ENCODE measurements at regions not wholly inside any gene's neighbourhood (a gene's known extent, or its start where the extent isn't known, plus 50 kb on each side); places are given as distances from the start of the nearest gene placed in this dataset.

- ATAC-seq (peak; percentile 65), DNase-seq (no peak)
Measured at GRCh38 chr12:14256121-14256520, 109.4 kb upstream of the ATF7IP start.

DNA sequence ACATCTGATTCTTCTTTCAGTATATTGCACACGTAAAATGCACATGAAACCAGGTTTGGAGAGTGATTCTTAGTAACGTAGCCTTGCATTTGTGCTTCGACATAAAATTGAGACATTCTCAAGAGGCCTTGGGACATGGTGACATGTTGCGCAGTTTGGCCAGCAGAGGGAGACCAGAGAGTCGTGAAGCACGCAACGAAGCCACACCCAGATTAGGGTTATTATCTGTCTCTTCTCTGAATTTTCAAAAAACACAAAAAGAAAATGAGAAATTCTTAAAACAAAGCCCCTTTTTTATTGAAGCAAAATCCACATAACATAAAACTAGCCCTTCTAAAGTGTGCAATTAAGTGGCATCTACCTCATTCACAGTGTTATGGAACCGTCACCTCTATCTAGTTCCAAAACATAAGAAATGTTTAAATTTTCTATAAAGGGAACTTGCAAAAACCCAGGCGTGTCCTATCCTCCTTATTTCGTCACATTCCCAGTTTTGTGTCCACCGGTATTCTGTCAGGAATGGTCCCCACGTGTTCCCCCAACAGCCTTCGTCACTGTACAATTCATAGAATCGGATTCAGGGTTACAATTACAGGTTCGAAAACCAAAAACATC lies 108.8 kb upstream of the ATF7IP start:
- DNase-seq (peak; percentile 75), ATAC-seq (peak; percentile 62)

DNA sequence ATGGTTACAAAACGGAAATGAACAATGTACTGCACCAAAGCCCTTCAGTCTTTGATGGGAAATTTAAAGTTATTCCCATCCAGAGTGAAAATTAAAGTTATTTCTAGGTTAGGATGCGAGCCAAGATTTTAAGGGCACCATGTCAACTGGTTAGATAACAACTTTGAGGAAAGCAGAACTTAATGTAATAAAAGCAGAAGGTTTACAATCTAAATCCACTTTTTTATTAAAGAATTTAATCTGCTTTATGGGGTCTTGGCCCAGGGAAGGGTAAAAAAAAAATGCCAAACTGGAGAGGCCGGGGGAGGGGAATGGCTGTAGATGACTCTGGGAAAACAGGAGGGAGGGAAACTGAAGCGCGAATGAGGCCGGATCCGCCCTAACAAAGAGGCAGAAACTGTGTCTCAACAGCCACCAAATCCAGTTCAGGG lies 108.2 kb upstream of the ATF7IP start:
- DNase-seq: no peak
- ATAC-seq: no peak

DNA sequence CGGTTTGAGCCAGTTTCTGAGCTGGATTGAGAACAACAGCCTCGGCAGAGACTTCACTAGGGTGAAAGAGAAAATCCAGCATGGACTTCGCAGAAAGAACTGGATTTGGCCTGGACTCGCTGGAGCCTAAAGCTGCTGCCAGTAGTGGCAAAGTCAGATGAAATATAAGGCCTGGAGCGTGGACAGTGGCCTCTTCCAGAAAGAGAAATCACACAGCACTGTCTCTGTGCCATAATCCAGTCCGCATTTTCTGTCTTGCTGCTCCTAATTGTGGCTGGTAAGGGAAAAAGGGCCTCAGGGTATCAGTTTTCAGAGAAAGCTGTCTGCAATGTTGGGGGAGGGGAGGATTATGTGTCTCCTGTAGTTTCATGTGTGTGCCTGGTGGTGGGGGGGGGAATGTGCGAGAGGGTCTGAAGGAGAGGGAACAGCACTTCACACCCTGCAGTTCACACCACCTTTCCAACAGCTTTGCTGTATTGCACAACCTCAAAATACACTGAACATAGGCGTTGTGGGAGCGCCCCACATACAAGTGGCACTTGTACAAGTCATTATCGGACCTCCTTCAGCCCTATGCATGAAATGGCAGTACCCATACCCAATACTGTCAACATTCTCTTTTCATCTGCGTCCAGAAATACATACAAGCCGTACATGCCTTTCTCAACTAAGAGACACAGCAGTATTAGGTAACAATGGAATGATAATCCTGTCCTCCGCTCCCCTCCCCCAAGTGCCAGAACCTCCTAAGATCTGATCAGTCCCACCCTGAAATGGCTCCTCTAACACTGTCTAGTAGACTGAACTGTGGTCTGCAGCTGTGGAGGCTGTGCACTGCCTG lies 107.5 kb upstream of the ATF7IP start:
- ATAC-seq (peak; percentile 79), DNase-seq (peak; percentile 82)

DNA sequence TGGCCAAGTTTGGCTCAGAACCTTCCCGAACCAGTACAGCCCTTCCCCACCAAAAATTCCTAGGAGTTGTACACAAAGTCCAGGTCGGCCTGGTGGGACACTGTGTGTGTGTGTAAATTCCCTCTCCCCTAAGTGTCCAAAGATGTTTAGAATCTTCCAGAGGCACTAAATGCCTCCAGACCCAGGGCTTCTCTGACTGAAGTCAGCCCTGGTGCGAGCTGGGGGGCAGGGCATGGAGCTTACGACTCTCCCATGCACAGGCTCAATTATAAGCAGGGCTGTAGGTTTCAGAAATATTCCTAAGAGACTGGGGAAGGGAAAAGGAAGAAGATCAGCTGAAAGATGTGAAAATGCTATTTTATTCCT lies 106.9 kb upstream of the ATF7IP start:
- no peak for DNase-seq
- ATAC-seq: no peak

GRCh38 chr12:14259481-14260010 lies 105.9 kb upstream of the ATF7IP start:
- ATAC-seq (no peak), DNase-seq (no peak)

DNA sequence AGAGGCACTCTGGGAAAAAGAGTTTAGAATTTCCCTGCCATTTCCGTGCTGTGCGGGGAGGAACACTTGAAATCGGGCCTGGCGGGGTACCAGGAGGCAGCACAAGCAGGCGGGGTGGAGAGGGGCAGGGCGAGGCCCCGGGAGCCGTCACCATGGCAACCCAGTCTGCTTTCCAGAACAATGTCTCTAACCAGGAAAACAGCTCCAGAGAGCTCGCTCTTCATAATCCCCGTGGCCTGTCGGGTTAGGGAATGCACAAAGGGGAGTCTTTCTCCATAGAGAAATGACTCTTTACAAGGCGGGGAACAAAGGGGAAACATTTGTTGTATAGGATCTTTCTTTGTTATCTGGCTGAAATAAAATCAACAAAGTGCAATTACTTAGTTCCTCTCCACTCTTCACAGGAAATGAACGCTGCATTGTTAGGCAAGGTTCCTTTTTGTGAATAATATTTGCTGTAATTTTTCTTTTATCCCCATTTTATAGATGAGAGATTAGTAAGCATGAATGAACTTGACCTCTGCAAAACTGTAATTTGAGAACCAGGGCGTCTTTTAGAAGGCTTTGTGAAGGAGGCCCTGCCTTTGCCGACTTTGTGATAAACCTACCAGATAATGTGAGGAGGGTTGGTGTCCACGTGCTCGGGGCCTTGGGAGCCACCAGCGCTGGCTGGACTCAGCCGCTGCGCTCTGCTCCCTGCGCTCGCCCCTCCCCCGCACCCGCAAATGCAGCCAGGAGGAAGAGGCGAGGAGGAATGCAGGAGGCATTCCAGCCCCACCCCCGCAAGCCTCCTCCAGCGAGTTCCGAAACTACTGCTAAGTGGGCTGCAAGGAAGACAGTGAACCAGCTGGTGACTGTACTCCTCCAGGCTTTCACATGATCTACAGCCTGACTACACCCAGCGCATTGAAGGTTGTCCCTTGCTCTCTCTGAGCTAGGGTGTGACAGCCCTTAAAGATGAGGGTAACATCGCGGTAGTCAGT lies 105.2 kb upstream of the ATF7IP start:
- DNase-seq: no peak

GRCh38 chr12:14261096-14261495 lies 104.4 kb upstream of the ATF7IP start:
- no peak for DNase-seq
- no peak for ATAC-seq

More for the DNA sequence above, 105.2 kb upstream of the ATF7IP start:
- ATAC-seq: no peak

GRCh38 chr12:14261861-14262260 lies 103.6 kb upstream of the ATF7IP start:
- DNase-seq: no peak
- no peak for ATAC-seq

GRCh38 chr12:14262771-14263511 lies 102.5 kb upstream of the ATF7IP start:
- DNase-seq (no peak), ATAC-seq (no peak)

GRCh38 chr12:14263742-14264141 lies 101.7 kb upstream of the ATF7IP start:
- no peak for DNase-seq
- no peak for ATAC-seq

DNA sequence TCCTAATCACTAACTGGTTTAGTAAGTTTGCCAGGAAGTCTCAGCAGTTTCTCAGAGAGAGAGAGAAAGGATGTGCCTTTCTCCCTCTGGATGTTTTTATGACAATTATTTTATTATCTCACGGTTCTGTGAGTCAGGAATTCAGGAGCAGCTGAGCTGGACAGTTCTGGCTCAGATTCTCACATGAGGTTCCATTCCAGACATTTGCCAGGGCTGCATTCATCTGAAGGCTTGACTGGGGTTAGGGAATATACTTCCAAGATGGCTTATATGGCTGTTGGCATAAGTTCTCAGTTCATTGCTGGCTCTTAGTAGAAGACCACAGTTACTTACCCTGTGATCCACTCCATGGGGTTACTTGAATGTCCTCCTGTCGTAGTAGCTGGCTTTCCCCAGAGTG lies 101.2 kb upstream of the ATF7IP start:
- DNase-seq: no peak
- no peak for ATAC-seq

DNA sequence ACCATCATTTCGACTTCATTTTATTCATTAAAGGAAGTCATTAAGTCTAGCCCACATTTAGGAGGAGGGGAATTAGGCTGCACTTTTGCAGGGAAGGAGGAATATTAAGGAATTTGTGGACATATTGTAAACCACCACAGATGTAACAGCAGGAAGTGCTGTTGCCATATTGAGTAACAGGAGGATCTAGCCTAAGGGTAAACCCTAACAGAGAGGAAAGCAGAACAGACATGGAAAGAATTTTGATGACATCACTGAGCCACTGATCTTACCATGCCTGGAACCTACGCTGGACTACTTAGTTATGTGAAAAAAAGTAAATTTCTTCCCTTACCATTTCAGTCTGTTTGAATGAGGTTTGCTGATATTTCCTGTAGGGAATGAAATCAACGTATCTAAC lies 100.7 kb upstream of the ATF7IP start:
- ATAC-seq: no peak

DNA sequence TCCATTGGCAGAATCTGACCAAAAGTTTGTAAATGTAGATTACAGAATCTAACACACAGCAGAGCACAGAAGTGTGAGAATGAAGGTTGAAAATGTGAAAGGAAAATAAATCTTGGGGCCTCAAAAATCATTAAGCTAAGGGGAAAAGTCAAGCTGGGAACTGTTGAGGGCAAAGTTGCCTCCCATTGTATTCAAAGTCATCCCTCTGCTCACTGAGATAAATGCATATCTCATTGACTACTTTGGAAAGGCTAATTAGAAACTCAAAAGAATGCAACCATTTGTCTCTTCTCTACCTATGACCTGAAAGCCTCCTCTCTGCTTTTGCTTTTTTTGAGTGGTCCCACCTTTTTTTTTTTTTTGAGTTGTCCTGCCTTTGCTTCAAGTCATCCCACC lies 97.4 kb upstream of the ATF7IP start:
- DNase-seq (no peak), ATAC-seq (no peak)

More for the DNA sequence above, 100.7 kb upstream of the ATF7IP start:
- DNase-seq: no peak

DNA sequence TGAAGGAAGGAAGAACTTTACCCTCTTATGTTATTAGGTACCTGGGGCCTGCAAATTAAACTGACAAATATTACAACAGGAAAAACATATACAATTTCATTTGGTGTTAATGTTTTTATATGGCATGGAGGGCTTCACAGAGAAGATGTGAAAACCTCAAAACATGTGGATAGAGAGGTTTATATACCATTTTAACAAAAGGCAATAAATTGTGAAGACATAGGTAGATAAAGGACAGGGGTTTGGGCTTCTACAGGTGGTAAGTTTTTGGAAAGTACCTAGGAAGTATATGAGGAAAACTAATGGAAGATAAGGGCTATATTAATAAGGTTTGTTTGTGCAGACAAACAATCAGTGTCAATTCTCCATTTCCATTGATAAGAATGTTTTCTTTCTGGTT lies 95.1 kb upstream of the ATF7IP start:
- ATAC-seq: no peak
- no peak for DNase-seq

- ATAC-seq: no peak
- no peak for DNase-seq
Measured at GRCh38 chr12:14272956-14273912, 92.2 kb upstream of the ATF7IP start.

- ATAC-seq (no peak), DNase-seq (no peak)
Measured at GRCh38 chr12:14273913-14274311, 91.6 kb upstream of the ATF7IP start.

DNA sequence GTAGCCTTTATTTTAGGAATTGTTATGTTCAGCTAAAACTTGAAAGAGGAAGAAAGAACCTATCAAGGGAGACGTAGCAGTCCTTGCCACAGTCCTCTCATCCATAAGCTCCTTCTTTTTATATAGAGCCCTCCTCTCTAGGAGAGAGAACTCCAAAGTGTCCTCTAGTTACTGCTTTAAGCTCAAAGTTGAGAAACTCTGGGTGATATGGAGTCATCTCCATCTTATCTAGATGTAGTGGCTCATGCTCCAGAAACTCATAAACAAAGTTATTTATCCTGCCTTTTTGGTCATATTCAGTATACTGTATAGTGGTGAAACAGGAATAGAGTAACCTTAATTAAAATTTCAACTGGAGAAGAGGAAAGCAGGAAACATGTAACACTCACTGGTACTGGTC lies 90.4 kb upstream of the ATF7IP start:
- DNase-seq (no peak), ATAC-seq (no peak)

GRCh38 chr12:14275886-14276285 lies 89.6 kb upstream of the ATF7IP start:
- ATAC-seq: peak; percentile 34
- no peak for DNase-seq

DNA sequence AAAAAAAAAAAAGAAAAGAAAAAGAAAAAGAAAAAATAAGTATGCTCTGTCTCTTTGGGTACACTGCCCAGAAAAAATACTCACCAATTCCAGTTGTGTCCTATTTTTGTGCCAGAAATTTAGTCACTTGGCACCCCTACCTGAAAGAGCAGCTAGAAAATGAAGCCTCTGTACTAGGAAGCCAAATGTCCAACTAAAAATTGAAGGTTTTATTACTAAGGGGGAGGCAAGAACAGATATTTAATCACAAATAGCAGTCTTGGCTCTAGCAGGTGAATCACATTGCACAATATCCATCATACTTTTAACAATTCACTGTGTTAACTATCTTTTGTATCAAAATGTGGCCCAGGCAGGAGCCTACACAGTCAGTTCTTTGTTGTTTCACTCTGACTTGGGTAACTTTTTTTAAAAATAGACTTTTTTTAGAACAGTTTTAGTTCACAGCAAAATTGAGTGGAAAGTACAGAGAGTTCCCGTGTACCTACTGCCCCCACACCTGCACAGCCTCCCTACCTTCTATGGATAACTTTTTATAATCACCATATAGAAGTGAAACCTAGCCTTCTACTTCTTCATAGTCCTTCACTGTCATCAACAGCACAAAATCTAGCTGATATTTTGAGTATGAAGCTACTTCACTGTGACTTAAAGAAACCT lies 87.1 kb upstream of the ATF7IP start:
- DNase-seq (no peak), ATAC-seq (no peak)

Measured in stimulated activated naive CD8-positive, alpha-beta T cell treated with anti-CD3 and anti-CD28 coated beads, Interleukin-15, Interleukin-2, amounts not matched to agents 100 U/mL and 50 U/mL, for 24 hours (primary cell).